HG02798 (cell line): ENCODE measurements at regions not wholly inside any gene's neighbourhood (a gene's known extent, or its start where the extent isn't known, plus 50 kb on each side); places are given as distances from the start of the nearest gene placed in this dataset.
"Not testable (repeated sequence)": the region's sequence is repeated elsewhere in the genome, so short reads cannot be mapped to it uniquely, and the experiment has no call there.

ENCODE experiments used
- ATAC-seq: cut with Tn5 transposase; IDR thresholded peaks from one replicate; pipeline ENCODE4 v1.9.1; 2021; ENCODE audit warnings: mild to moderate bottlenecking; ENCODE audit not compliant: unreplicated experiment, poor library complexity

GRCh38 chr7:93663561-93664299 is 89.2 kb upstream of the CALCR start:
- ATAC-seq: no peak

- not testable (repeated sequence) for ATAC-seq
Measured at GRCh38 chr7:93658163-93658562, 83.6 kb upstream of the CALCR start.

GRCh38 chr7:93651603-93652159 is 77.2 kb upstream of the CALCR start:
- no peak for ATAC-seq

DNA sequence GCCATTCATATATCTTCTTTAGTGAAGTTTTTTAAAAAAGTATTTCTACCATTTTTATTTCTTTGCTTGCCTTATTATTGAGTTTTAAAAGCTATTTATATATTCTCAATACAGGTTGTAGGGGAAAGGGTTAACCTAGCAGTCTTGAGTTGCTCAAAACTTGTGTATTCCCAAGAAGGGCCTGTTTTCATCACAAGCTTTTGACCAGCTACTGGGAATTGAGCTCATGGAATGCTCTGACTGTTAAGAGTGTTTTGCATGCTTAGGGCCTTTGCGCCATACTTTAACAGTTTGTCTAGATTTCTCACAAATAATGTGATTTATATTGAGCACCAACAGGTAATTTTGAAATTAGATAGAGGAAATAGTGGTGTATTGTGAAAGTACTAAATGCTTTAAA is 72.0 kb upstream of the CALCR start:
- ATAC-seq: no peak

- no peak for ATAC-seq
Measured at GRCh38 chr7:93636276-93636675, 61.8 kb upstream of the CALCR start.

DNA sequence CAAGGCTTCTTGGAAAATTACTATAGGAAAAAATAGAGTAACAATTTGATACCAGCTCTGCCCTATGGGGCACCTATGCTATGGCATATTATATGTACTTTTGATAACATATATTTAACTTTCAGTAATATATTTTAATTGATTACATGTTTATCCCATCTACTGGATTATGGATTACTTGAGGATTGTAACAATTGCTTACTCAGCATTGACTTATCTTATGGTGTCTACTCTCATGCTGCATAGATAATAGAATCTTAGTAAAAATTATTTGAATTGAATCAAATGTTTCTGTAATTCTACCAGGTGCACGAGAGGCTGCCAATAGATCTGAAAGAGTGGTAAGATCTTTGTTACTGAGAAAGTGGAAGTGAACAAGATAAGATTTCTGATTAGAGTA is 57.8 kb upstream of the CALCR start:
- no peak for ATAC-seq

DNA sequence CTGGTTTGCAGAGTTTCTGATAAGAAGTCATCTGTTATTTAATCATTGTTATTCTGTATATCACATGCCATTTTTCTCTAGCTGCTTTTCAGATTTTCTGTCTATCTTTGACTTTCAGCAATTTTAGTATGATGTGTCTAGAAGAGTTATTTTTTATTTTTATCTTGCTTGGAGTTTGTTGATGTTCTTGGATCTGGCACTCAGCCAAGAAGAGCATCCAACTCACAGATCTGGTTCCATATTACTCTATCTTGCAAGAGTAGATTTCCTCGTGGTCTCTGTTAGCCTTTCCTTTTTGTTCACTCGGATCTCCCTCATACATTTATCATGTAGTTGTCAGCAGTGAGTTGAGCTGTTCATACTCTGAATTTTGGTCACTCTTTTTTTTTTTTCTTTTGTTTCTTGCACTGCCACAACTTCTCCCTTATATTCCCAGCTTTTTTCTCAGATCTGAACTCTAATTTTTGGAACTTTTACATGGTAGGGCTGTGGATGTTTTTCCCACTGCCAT is 54.8 kb upstream of the CALCR start:
- no peak for ATAC-seq

DNA sequence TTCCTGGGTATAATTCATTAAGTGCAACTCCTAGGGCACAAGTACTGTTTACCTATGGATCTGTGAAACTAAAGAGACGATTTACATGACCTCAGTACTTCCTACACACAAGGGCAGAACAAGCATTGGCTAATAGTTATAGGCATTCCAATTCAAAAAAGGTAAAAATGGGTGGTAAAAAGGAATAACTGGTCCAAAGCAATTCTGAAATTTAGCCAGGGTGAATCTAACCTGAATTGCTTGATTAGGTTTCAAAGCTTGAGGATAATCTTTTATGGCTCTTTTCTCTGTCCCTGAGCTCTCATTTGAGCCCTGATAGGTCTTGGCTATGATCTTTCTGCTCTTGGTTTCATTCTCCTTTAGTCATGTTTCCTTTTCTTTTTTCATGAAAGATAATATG is 52.3 kb upstream of the CALCR start:
- no peak for ATAC-seq
